Esophagus muscularis mucosa (tissue), 4 donors: ENCODE measurements at regions not wholly inside any gene's neighbourhood (a gene's known extent, or its start where the extent isn't known, plus 50 kb on each side); places are given as distances from the start of the nearest gene placed in this dataset.

Experiments
- DNase-seq: peaks from one replicate; pipeline ENCODE4 v3.0.0-alpha.2; 2017; ENCODE audit errors: extremely low spot score
- H3K27ac ChIP-seq, 4 donors: fragments of 200-600 bp; sonication (generic); replicated peaks in 1 of 4; 1 replicate in 3 of 4; 2 replicates in 1 of 4; pipeline ENCODE4 v1.5.1; 2016 to 2019; ENCODE audit warnings: mild to moderate bottlenecking in 1 of 4
- H3K27me3 ChIP-seq, 4 donors: fragments of 200-600 bp; sonication (generic); one replicate each; pipeline versions ENCODE4 v1.5.1 to v1.6.0; 2016 to 2019
- H3K36me3 ChIP-seq, 4 donors: fragments of 200-600 bp; sonication (generic); one replicate each; pipeline ENCODE4 v1.5.1; 2016 to 2019
- H3K4me1 ChIP-seq, 4 donors: fragments of 200-600 bp; sonication (generic); one replicate each; pipeline ENCODE4 v1.5.1; 2016 to 2019
- H3K4me3 ChIP-seq, 4 donors: fragments of 200-600 bp; sonication (generic); 1 replicate in 2 of 4; 2 replicates in 2 of 4; pipeline ENCODE4 v1.5.1; 2016 to 2019; ENCODE audit warnings: mild to moderate bottlenecking in 4 of 4, moderate library complexity in 1 of 4
- H3K9me3 ChIP-seq, 4 donors: fragments of 200-600 bp; sonication (generic); 1 replicate in 3 of 4; 2 replicates in 1 of 4; pipeline ENCODE4 v1.5.1; 2016 to 2019
- CTCF ChIP-seq, 3 experiments: fragments of 200-600 bp in 2 of 3; fragments of 450-650 bp in 1 of 3; sonication (generic) in 2 of 3; IDR thresholded peaks; one replicate each; pipeline ENCODE4 v1.5.1; 2017 to 2019; ENCODE audit warnings: antibody characterized with exemption in 3 of 3, mild to moderate bottlenecking in 2 of 3, moderate library complexity in 1 of 3
- EP300 ChIP-seq: sonication (generic); formaldehyde crosslinking; IDR thresholded peaks from one replicate; pipeline ENCODE4 v1.6.1; 2017; ENCODE audit warnings: antibody characterized with exemption
- POLR2A ChIP-seq: fragments of 450-650 bp; IDR thresholded peaks from one replicate; pipeline ENCODE4 v1.6.1; 2017; ENCODE audit warnings: antibody characterized with exemption, moderate library complexity, mild to moderate bottlenecking, low read depth
- POLR2AphosphoS5 ChIP-seq, 2 donors: sonication (generic); formaldehyde crosslinking; IDR thresholded peaks; one replicate each; pipeline ENCODE4 v1.6.1; 2017; ENCODE audit warnings: antibody characterized with exemption in 2 of 2
- WGBS: methylation state at CpG from one replicate; pipeline ENCODE4 v1.1.5; 2018; 5-methylcytosine and 5-hydroxymethylcytosine counted together
- intact Hi-C: fragments of 100-400 bp; cut with DNase I; formaldehyde crosslinking; loops from one replicate; pipeline ENCODE4 v1.15.1; 2023

- Histone ChIP-seq H3K36me3 (no peaks in the 10 kb centered on the region), H3K4me3 (no peak overlapping the region), H3K9me3 (peaks cover 0 to 3% (median 1%) of the 10 kb centered on the region in 4 donors), H3K4me1 (no peaks in the 10 kb centered on the region), H3K27ac (no peak overlapping the region), H3K27me3 (no peaks in the 10 kb centered on the region)
- no peak for DNase-seq
- intact Hi-C loops, result no loop called here
- TF ChIP-seq EP300 (no peak), POLR2AphosphoS5 (IDR thresholded peaks at IDR 0.05) (no peak), POLR2A (no peak), CTCF (IDR thresholded peaks at IDR 0.05) (no peak)
- 100% methylated on average over 2 of the region's 2 CpGs for WGBS
Measured at GRCh38 chr17:11026903-11027302, 189.0 kb upstream of the PIRT start.

- Histone ChIP-seq H3K27ac (no peak overlapping the region), H3K27me3 (no peaks in the 10 kb centered on the region), H3K4me3 (no peak overlapping the region), H3K36me3 (no peaks in the 10 kb centered on the region), H3K9me3 (no peaks in the 10 kb centered on the region), H3K4me1 (no peaks in the 10 kb centered on the region)
- DNase-seq, result peak; percentile 85
- intact Hi-C loops, result no loop called here
- 41% methylated on average over 5 of the region's 5 CpGs for WGBS
- TF ChIP-seq POLR2A (no peak), EP300 (no peak), POLR2AphosphoS5 (IDR thresholded peaks at IDR 0.05) (no peak), CTCF (IDR thresholded peaks at IDR 0.05) (no peak)
Measured at GRCh38 chr17:11023639-11024479, 186.0 kb upstream of the PIRT start.

GRCh38 chr17:11006530-11006929 lies 168.6 kb upstream of the PIRT start:
- Histone ChIP-seq H3K27me3 (no peaks in the 10 kb centered on the region), H3K4me3 (no peak overlapping the region), H3K36me3 (no peaks in the 10 kb centered on the region), H3K27ac (no peak overlapping the region), H3K9me3 (no peaks in the 10 kb centered on the region), H3K4me1 (no peaks in the 10 kb centered on the region)
- no peak for DNase-seq
- 62% methylated on average over 5 of the region's 5 CpGs for WGBS
- intact Hi-C loops, result no loop called here
- TF ChIP-seq POLR2A (no peak), EP300 (no peak), POLR2AphosphoS5 (IDR thresholded peaks at IDR 0.05) (no peak), CTCF (IDR thresholded peaks at IDR 0.05) (no peak)

GRCh38 chr17:11005940-11006339 lies 168.1 kb upstream of the PIRT start:
- WGBS, result 75% methylated on average over 8 of the region's 8 CpGs
- no peak for TF ChIP-seq POLR2AphosphoS5 (IDR thresholded peaks at IDR 0.05)
- TF ChIP-seq EP300, result no peak
- no peak for TF ChIP-seq POLR2A
- TF ChIP-seq CTCF (IDR thresholded peaks at IDR 0.05), result no peak
- Histone ChIP-seq H3K9me3 (no peaks in the 10 kb centered on the region), H3K27ac (no peak overlapping the region), H3K4me3 (no peak overlapping the region), H3K27me3 (no peaks in the 10 kb centered on the region), H3K4me1 (no peaks in the 10 kb centered on the region), H3K36me3 (no peaks in the 10 kb centered on the region)
- intact Hi-C loops, result no loop called here
- no peak for DNase-seq

GRCh38 chr17:11002417-11002816 lies 164.5 kb upstream of the PIRT start:
- no peak for DNase-seq
- TF ChIP-seq POLR2AphosphoS5 (IDR thresholded peaks at IDR 0.05) (no peak), EP300 (no peak), POLR2A (no peak), CTCF (IDR thresholded peaks at IDR 0.05) (no peak)
- no peak overlapping the region for H3K4me3 ChIP-seq
- no peaks in the 10 kb centered on the region for H3K9me3 ChIP-seq
- H3K36me3 ChIP-seq, result no peaks in the 10 kb centered on the region
- intact Hi-C loops, result no loop called here
- WGBS, result 86% methylated on average over 1 of the region's 2 CpGs
- no peak overlapping the region for H3K27ac ChIP-seq
- H3K27me3 ChIP-seq, result no peaks in the 10 kb centered on the region
- no peaks in the 10 kb centered on the region for H3K4me1 ChIP-seq
